ENCODE measurements at regions not wholly inside any gene's neighbourhood (a gene's known extent, or its start where the extent isn't known, plus 50 kb on each side); places are given as distances from the start of the nearest gene placed in this dataset.

DNA sequence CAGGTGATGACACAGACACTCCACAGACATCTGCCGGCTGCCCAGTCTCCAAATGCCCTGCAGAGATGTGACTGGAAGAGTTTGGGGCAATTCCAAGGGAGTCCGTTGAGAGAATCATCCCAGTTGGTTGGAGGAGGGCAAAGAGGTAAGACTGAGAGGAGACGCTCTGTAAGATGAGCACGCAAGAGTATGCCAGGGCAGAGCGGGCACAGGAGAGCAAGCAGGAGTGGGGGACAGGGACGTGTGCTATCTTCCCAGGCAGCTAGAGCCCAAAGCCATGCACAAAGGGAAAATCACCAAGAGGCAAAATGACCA, 156.3 kb upstream of the TSHZ3 start:
- Histone ChIP-seq H3K4me3 (ENCODE audit: low read depth in 1 of 3, low read length in 3 of 3) (no peak overlapping the region), H3K36me3 (ENCODE audit: control insufficient read depth in 4 of 4, insufficient read depth in 3 of 4, low read depth in 1 of 4, low read length in 3 of 4) (no peaks in the 10 kb centered on the region), H3K9ac (ENCODE audit: low read depth in 1 of 2, low read length in 2 of 2) (no peak overlapping the region), H3K27me3 (ENCODE audit: control insufficient read depth in 4 of 4, insufficient read depth in 4 of 4, low read length in 3 of 4) (no peaks in the 10 kb centered on the region), H3K27ac (ENCODE audit: low read depth in 1 of 2, low read length in 2 of 2) (no peak overlapping the region), H3K9me3 (ENCODE audit: control insufficient read depth in 4 of 4, low read length in 3 of 4) (no peaks in the 10 kb centered on the region), H3K4me1 (ENCODE audit: control insufficient read depth in 4 of 4, insufficient read depth in 4 of 4, low read length in 3 of 4) (no peaks in the 10 kb centered on the region)
- TF ChIP-seq FOXA1 (IDR thresholded peaks at IDR 0.05) (no peak), EGR1 (IDR thresholded peaks at IDR 0.05; ENCODE audit: low read depth in 2 of 2) (no peak), YY1 (IDR thresholded peaks at IDR 0.05) (no peak), HNF4A (conservative IDR thresholded peaks at IDR 0.05) (no peak), NR2F2 (IDR thresholded peaks at IDR 0.05) (no peak), JUND (IDR thresholded peaks at IDR 0.05) (no peak), HNF4G (IDR thresholded peaks at IDR 0.05) (no peak), GABPA (IDR thresholded peaks at IDR 0.05 in 1 of 2, conservative IDR thresholded peaks at IDR 0.05 in 1 of 2) (no peak), TAF1 (conservative IDR thresholded peaks at IDR 0.05) (no peak), FOXA2 (IDR thresholded peaks at IDR 0.05) (no peak), SP1 (IDR thresholded peaks at IDR 0.05) (no peak)
- TF ChIP-seq, protein P1, sequence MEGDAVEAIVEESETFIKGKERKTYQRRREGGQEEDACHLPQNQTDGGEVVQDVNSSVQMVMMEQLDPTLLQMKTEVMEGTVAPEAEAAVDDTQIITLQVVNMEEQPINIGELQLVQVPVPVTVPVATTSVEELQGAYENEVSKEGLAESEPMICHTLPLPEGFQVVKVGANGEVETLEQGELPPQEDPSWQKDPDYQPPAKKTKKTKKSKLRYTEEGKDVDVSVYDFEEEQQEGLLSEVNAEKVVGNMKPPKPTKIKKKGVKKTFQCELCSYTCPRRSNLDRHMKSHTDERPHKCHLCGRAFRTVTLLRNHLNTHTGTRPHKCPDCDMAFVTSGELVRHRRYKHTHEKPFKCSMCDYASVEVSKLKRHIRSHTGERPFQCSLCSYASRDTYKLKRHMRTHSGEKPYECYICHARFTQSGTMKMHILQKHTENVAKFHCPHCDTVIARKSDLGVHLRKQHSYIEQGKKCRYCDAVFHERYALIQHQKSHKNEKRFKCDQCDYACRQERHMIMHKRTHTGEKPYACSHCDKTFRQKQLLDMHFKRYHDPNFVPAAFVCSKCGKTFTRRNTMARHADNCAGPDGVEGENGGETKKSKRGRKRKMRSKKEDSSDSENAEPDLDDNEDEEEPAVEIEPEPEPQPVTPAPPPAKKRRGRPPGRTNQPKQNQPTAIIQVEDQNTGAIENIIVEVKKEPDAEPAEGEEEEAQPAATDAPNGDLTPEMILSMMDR (IDR thresholded peaks at IDR 0.05; ENCODE audit: low read depth, low read length, missing input control) = no peak
- TF ChIP-seq, protein P2, sequence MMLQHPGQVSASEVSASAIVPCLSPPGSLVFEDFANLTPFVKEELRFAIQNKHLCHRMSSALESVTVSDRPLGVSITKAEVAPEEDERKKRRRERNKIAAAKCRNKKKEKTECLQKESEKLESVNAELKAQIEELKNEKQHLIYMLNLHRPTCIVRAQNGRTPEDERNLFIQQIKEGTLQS (IDR thresholded peaks at IDR 0.05) = no peak
- TF ChIP-seq, protein P3, sequence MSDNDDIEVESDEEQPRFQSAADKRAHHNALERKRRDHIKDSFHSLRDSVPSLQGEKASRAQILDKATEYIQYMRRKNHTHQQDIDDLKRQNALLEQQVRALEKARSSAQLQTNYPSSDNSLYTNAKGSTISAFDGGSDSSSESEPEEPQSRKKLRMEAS (IDR thresholded peaks at IDR 0.05) = no peak
- TF ChIP-seq, protein P4, sequence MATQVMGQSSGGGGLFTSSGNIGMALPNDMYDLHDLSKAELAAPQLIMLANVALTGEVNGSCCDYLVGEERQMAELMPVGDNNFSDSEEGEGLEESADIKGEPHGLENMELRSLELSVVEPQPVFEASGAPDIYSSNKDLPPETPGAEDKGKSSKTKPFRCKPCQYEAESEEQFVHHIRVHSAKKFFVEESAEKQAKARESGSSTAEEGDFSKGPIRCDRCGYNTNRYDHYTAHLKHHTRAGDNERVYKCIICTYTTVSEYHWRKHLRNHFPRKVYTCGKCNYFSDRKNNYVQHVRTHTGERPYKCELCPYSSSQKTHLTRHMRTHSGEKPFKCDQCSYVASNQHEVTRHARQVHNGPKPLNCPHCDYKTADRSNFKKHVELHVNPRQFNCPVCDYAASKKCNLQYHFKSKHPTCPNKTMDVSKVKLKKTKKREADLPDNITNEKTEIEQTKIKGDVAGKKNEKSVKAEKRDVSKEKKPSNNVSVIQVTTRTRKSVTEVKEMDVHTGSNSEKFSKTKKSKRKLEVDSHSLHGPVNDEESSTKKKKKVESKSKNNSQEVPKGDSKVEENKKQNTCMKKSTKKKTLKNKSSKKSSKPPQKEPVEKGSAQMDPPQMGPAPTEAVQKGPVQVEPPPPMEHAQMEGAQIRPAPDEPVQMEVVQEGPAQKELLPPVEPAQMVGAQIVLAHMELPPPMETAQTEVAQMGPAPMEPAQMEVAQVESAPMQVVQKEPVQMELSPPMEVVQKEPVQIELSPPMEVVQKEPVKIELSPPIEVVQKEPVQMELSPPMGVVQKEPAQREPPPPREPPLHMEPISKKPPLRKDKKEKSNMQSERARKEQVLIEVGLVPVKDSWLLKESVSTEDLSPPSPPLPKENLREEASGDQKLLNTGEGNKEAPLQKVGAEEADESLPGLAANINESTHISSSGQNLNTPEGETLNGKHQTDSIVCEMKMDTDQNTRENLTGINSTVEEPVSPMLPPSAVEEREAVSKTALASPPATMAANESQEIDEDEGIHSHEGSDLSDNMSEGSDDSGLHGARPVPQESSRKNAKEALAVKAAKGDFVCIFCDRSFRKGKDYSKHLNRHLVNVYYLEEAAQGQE (IDR thresholded peaks at IDR 0.05) = no peak
- 76% methylated on average over 6 of the region's 6 CpGs for WGBS
- no peak for DNase-seq (ENCODE audit: low spot score)

DNA sequence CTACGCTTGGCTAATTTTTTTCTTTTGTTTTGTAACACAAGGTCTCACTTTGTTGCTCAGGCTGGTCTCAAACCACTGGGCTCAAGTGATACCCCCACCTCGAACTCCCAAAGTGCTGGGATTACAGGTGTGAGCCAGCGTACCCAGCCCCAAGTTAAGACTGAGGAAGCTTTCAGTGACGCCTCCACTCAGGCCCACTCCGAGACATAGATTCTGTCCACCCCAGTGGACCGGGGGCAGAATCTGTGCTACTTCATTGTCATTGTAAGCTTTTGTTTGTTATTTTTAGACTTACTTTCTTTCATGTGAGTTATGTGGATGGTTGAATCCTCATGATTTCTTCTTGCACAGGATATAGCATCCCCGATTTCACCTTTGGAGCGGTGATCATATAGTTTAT, 156.9 kb upstream of the TSHZ3 start:
- TF ChIP-seq FOXA2 (IDR thresholded peaks at IDR 0.05) (no peak), SP1 (IDR thresholded peaks at IDR 0.05) (no peak), HNF4G (IDR thresholded peaks at IDR 0.05) (no peak), RAD21 (IDR thresholded peaks at IDR 0.05) (no peak), GABPA (IDR thresholded peaks at IDR 0.05 in 1 of 2, conservative IDR thresholded peaks at IDR 0.05 in 1 of 2) (no peak), TAF1 (conservative IDR thresholded peaks at IDR 0.05) (no peak), NR2F2 (IDR thresholded peaks at IDR 0.05) (no peak), YY1 (IDR thresholded peaks at IDR 0.05) (no peak), JUND (IDR thresholded peaks at IDR 0.05) (no peak), HNF4A (conservative IDR thresholded peaks at IDR 0.05) (no peak), EGR1 (IDR thresholded peaks at IDR 0.05; ENCODE audit: low read depth in 2 of 2) (no peak), RXRA (IDR thresholded peaks at IDR 0.05) (no peak)
- TF ChIP-seq, protein P3 (IDR thresholded peaks at IDR 0.05) = no peak
- TF ChIP-seq, protein P1 (IDR thresholded peaks at IDR 0.05; ENCODE audit: low read depth, low read length, missing input control) = no peak
- TF ChIP-seq, protein P5, sequence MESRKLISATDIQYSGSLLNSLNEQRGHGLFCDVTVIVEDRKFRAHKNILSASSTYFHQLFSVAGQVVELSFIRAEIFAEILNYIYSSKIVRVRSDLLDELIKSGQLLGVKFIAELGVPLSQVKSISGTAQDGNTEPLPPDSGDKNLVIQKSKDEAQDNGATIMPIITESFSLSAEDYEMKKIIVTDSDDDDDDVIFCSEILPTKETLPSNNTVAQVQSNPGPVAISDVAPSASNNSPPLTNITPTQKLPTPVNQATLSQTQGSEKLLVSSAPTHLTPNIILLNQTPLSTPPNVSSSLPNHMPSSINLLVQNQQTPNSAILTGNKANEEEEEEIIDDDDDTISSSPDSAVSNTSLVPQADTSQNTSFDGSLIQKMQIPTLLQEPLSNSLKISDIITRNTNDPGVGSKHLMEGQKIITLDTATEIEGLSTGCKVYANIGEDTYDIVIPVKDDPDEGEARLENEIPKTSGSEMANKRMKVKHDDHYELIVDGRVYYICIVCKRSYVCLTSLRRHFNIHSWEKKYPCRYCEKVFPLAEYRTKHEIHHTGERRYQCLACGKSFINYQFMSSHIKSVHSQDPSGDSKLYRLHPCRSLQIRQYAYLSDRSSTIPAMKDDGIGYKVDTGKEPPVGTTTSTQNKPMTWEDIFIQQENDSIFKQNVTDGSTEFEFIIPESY (IDR thresholded peaks at IDR 0.05) = no peak
- TF ChIP-seq, protein P2 (IDR thresholded peaks at IDR 0.05) = no peak
- no peaks in the 10 kb centered on the region for H3K27me3 ChIP-seq (ENCODE audit: control insufficient read depth in 4 of 4, insufficient read depth in 4 of 4, low read length in 3 of 4)
- no peaks in the 10 kb centered on the region for H3K9me3 ChIP-seq (ENCODE audit: control insufficient read depth in 4 of 4, low read length in 3 of 4)
- H3K4me3 ChIP-seq (ENCODE audit: low read depth in 1 of 3, low read length in 3 of 3) = no peak overlapping the region
- WGBS = 78% methylated on average over 8 of the region's 8 CpGs
- no peaks in the 10 kb centered on the region for H3K36me3 ChIP-seq (ENCODE audit: control insufficient read depth in 4 of 4, insufficient read depth in 3 of 4, low read depth in 1 of 4, low read length in 3 of 4)
- H3K4me1 ChIP-seq (ENCODE audit: control insufficient read depth in 4 of 4, insufficient read depth in 4 of 4, low read length in 3 of 4) = no peaks in the 10 kb centered on the region
- no peak overlapping the region for H3K27ac ChIP-seq (ENCODE audit: low read depth in 1 of 2, low read length in 2 of 2)
- H3K9ac ChIP-seq (ENCODE audit: low read depth in 1 of 2, low read length in 2 of 2) = no peak overlapping the region
- peak; percentile 13 for DNase-seq (ENCODE audit: low spot score)
